ENCODE measurements at regions not wholly inside any gene's neighbourhood (a gene's known extent, or its start where the extent isn't known, plus 50 kb on each side); places are given as distances from the start of the nearest gene placed in this dataset.

DNA sequence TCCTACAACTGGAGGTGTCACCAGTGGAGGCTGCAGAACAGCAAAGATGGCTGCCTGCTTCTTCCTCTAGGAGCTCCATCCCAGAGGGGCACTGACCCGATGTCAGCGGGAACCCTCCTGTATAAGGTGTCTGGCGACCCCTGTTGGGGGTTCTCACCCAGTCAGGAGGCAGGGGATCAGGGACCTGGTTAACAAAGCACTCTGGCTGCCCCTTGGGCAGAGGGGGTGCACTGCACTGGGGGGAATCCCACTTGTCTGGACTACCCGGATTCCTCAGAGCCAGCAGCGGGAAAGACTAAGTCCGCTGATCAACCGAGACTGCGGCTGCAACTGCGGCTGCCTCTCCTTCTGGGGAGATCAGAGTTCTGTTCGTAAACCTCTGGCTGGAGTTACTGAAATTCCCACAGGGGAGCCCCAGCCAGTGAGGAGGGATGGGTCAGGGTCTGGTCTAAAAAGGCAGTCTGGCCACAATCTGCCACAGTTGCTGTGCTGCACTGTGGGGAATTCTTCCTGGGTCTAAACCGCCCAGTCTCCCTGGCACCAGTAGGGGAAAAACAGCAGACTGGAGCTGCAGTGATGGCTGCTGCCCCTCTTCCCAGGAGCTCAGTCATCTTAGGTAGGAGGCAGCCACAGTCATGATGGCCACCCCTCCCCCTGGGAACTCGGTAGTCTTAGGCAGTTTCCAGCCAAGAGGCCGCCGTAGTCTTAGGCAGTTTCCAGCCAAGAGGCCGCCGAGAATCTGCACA lies 213.4 kb downstream of the CYB561 start:
- peaks cover 37% of the 10 kb centered on the region for H3K36me3 Mint-ChIP-seq (ENCODE audit: unreplicated experiment)
- peak; percentile 54 for DNase-seq
- no peak overlapping the region for H3K4me3 Mint-ChIP-seq (ENCODE audit: unreplicated experiment)
- peaks cover 8% of the 10 kb centered on the region for H3K4me1 Mint-ChIP-seq (ENCODE audit: low read depth, unreplicated experiment)
- H3K27ac Mint-ChIP-seq (ENCODE audit: unreplicated experiment) = peak overlapping the region; percentile 84
- TF ChIP-seq, protein P1, sequence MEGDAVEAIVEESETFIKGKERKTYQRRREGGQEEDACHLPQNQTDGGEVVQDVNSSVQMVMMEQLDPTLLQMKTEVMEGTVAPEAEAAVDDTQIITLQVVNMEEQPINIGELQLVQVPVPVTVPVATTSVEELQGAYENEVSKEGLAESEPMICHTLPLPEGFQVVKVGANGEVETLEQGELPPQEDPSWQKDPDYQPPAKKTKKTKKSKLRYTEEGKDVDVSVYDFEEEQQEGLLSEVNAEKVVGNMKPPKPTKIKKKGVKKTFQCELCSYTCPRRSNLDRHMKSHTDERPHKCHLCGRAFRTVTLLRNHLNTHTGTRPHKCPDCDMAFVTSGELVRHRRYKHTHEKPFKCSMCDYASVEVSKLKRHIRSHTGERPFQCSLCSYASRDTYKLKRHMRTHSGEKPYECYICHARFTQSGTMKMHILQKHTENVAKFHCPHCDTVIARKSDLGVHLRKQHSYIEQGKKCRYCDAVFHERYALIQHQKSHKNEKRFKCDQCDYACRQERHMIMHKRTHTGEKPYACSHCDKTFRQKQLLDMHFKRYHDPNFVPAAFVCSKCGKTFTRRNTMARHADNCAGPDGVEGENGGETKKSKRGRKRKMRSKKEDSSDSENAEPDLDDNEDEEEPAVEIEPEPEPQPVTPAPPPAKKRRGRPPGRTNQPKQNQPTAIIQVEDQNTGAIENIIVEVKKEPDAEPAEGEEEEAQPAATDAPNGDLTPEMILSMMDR (IDR thresholded peaks at IDR 0.05; ENCODE audit: partially characterized antibody, unreplicated experiment) = no peak
- peaks cover 4% of the 10 kb centered on the region for H3K27me3 Mint-ChIP-seq (ENCODE audit: unreplicated experiment)
- peaks cover 18% of the 10 kb centered on the region for H3K9me3 Mint-ChIP-seq (ENCODE audit: unreplicated experiment)

DNA sequence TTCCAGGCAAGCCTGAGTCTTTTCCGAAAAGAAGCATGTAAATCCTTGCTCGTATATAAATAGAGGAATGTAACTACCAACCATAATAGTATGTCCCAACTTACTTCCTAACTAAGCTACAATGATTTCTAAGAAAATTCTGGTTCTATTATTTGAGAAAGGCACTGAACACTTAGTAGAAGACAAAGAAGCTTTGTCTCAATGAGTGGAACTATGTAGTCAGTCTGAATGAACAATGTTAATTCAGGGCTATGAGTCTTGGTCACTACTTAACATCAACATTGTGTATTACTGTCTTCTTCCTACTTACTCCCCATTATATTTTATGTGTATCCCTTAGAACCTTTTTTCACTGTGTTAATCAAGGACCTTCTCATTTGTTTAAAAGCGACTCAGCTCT lies 206.0 kb downstream of the CYB561 start:
- TF ChIP-seq, protein P1 (IDR thresholded peaks at IDR 0.05; ENCODE audit: partially characterized antibody, unreplicated experiment) = no peak
- Mint-ChIP-seq H3K4me1 (ENCODE audit: low read depth, unreplicated experiment) (no peaks in the 10 kb centered on the region), H3K9me3 (ENCODE audit: unreplicated experiment) (peaks cover 5% of the 10 kb centered on the region), H3K36me3 (ENCODE audit: unreplicated experiment) (peaks cover 12% of the 10 kb centered on the region), H3K27me3 (ENCODE audit: unreplicated experiment) (peaks cover 8% of the 10 kb centered on the region), H3K27ac (ENCODE audit: unreplicated experiment) (no peak overlapping the region), H3K4me3 (ENCODE audit: unreplicated experiment) (no peak overlapping the region)
- no peak for DNase-seq

DNA sequence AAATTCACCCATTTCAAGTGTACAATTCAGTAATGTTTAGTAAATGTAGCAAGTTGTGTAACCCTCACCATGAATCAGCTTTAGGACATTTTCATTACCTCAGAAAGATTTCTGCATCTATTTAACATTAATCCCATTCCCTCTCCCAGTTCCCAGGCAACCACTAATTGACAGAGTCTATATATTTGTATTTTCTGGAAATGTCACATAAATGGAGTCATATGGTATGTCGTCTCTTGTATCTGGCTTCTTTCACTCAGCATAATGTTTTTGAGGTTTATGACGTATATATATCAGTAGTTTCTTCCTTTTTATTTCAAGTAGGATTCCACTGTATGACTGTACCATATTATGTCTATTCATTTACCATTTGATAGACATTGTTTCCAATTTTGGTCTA lies 199.8 kb downstream of the CYB561 start:
- peaks cover 1% of the 10 kb centered on the region for H3K9me3 Mint-ChIP-seq (ENCODE audit: unreplicated experiment)
- no peak for DNase-seq
- peaks cover 8% of the 10 kb centered on the region for H3K4me1 Mint-ChIP-seq (ENCODE audit: low read depth, unreplicated experiment)
- peaks cover 3% of the 10 kb centered on the region for H3K27me3 Mint-ChIP-seq (ENCODE audit: unreplicated experiment)
- H3K36me3 Mint-ChIP-seq (ENCODE audit: unreplicated experiment) = peaks cover 13% of the 10 kb centered on the region
- TF ChIP-seq, protein P1 (IDR thresholded peaks at IDR 0.05; ENCODE audit: partially characterized antibody, unreplicated experiment) = no peak
- no peak overlapping the region for H3K4me3 Mint-ChIP-seq (ENCODE audit: unreplicated experiment)
- no peak overlapping the region for H3K27ac Mint-ChIP-seq (ENCODE audit: unreplicated experiment)

DNA sequence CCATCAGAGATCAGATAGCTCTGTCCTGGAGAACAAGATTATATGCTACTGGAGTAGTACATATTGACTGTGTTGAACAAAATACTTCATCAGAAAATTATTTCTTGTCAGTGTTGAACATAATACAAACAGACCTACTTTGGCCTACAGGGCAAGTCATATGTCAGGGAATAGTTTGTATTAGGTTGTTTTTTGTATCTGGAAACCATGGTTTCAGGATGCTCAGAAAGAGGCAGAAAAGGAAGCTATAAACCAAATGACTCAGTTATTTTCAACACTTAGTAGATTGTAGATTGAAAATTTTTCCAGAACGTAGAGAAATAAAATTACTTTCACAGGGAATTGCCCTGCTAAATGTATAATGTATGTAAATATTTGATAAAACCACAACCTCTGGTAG lies 198.4 kb downstream of the CYB561 start:
- peaks cover 13% of the 10 kb centered on the region for H3K36me3 Mint-ChIP-seq (ENCODE audit: unreplicated experiment)
- peak overlapping the region; percentile 10 for H3K27ac Mint-ChIP-seq (ENCODE audit: unreplicated experiment)
- no peak overlapping the region for H3K4me3 Mint-ChIP-seq (ENCODE audit: unreplicated experiment)
- peaks cover 1% of the 10 kb centered on the region for H3K9me3 Mint-ChIP-seq (ENCODE audit: unreplicated experiment)
- H3K4me1 Mint-ChIP-seq (ENCODE audit: low read depth, unreplicated experiment) = peaks cover 8% of the 10 kb centered on the region
- TF ChIP-seq, protein P1 (IDR thresholded peaks at IDR 0.05; ENCODE audit: partially characterized antibody, unreplicated experiment) = no peak
- no peak for DNase-seq
- H3K27me3 Mint-ChIP-seq (ENCODE audit: unreplicated experiment) = peaks cover 3% of the 10 kb centered on the region

DNA sequence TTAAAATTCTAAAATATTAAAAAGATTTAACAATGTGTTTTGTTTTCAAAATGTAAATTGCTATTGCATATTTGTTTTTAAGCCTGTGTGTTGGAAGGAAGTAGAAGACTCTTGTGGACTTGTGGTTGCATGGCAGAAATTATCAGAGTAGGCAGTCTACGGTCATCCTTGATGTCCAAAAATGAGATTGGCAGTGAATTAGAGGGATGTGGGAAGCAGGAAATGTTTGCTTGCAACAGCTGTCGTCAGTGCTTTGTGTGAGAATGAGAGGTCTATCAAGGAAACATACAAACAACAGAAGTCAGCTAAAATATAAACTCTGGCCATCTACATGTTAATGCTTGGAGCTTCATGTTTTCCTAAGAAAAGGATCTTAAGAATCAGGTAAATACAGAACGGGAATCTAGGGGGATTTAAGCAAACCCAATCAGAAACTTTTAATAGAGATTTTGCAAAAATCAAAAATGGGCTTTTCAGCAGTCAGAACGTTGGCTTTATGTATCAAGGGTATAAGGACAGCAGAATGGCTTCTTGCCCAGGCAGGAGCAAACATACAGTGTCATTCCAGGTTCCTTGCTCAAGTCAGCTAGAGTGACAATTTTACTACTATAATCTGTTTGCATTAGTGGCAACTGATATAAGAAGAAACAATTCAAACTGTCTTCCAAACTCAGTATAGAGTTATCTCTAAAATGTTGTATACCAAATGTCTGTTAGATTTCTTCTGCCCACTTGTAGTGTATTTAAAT lies 196.7 kb downstream of the CYB561 start:
- Mint-ChIP-seq H3K27ac (ENCODE audit: unreplicated experiment) (no peak overlapping the region), H3K4me1 (ENCODE audit: low read depth, unreplicated experiment) (peaks cover 8% of the 10 kb centered on the region), H3K36me3 (ENCODE audit: unreplicated experiment) (peaks cover 7% of the 10 kb centered on the region), H3K4me3 (ENCODE audit: unreplicated experiment) (no peak overlapping the region), H3K9me3 (ENCODE audit: unreplicated experiment) (peaks cover 1% of the 10 kb centered on the region), H3K27me3 (ENCODE audit: unreplicated experiment) (peaks cover 3% of the 10 kb centered on the region)
- TF ChIP-seq, protein P1 (IDR thresholded peaks at IDR 0.05; ENCODE audit: partially characterized antibody, unreplicated experiment) = no peak
- DNase-seq = no peak

Measured in glutamatergic neuron (in vitro differentiated cells).